Limb (tissue), 2 donors: ENCODE measurements at regions not wholly inside any gene's neighbourhood (a gene's known extent, or its start where the extent isn't known, plus 50 kb on each side); places are given as distances from the start of the nearest gene placed in this dataset.

ENCODE experiments used
- DNase-seq, 2 donors: peaks; one replicate each; pipeline ENCODE4 v3.0.0-alpha.2; 2016; ENCODE audit errors: extremely low spot score in 2 of 2

GRCh38 chr2:196354186-196354585 lies 182.8 kb upstream of the STK17B start:
- no peak for DNase-seq

GRCh38 chr2:196356332-196356731 lies 185.0 kb upstream of the STK17B start:
- DNase-seq: no peak

GRCh38 chr2:196360650-196361049 lies 189.3 kb upstream of the STK17B start:
- DNase-seq: no peak

GRCh38 chr2:196361606-196362326 lies 190.4 kb upstream of the STK17B start:
- peak in 1 of 2 donors; percentile 13 for DNase-seq

- no peak for DNase-seq
These were observed 191.7 kb upstream of the STK17B start for GRCh38 chr2:196362973-196363549.

GRCh38 chr2:196365145-196365544 lies 193.8 kb upstream of the STK17B start:
- DNase-seq: no peak

GRCh38 chr2:196365923-196366322 lies 194.5 kb upstream of the STK17B start:
- DNase-seq: no peak

- no peak for DNase-seq
These were observed 196.3 kb upstream of the STK17B start for GRCh38 chr2:196367633-196368032.

GRCh38 chr2:196368546-196369225 lies 197.3 kb upstream of the STK17B start:
- DNase-seq: no peak

GRCh38 chr2:196369967-196370366 lies 198.6 kb upstream of the STK17B start:
- DNase-seq: no peak

GRCh38 chr2:196370381-196370780 lies 199.0 kb upstream of the STK17B start:
- no peak for DNase-seq

GRCh38 chr2:196372276-196372809 lies 201.0 kb upstream of the STK17B start:
- no peak for DNase-seq

GRCh38 chr2:196372811-196373664 lies 201.7 kb upstream of the STK17B start:
- DNase-seq: peak in 1 of 2 donors; percentile 15

- DNase-seq: no peak
These were observed 205.9 kb upstream of the STK17B start for GRCh38 chr2:196376984-196377877.

- no peak for DNase-seq
These were observed 208.2 kb upstream of the STK17B start for GRCh38 chr2:196379600-196379999.

GRCh38 chr2:196380098-196380497 lies 208.7 kb upstream of the STK17B start:
- DNase-seq: no peak

- DNase-seq: no peak
These were observed 209.2 kb upstream of the STK17B start for GRCh38 chr2:196380575-196380974.

GRCh38 chr2:196381464-196381863 lies 210.1 kb upstream of the STK17B start:
- DNase-seq: no peak

GRCh38 chr2:196383799-196384198 lies 212.4 kb upstream of the STK17B start:
- no peak for DNase-seq

- DNase-seq: no peak
These were observed 213.4 kb upstream of the STK17B start for GRCh38 chr2:196384729-196385128.
